H1 (cell line): ENCODE measurements at regions not wholly inside any gene's neighbourhood (a gene's known extent, or its start where the extent isn't known, plus 50 kb on each side); places are given as distances from the start of the nearest gene placed in this dataset.

Experiments
- CBX5 ChIP-seq: fragments of 300-800, 300-1000 bp; sonication (generic); IDR thresholded peaks from 2 replicates; pipeline ENCODE4 v1.7.1; 2016; ENCODE audit warnings: antibody characterized with exemption, low read length, low read depth
- CTCF ChIP-seq, 3 experiments: IDR thresholded peaks; 1 replicate in 2 of 3; 2 replicates in 1 of 3; pipeline versions ENCODE4 v1.5.1 to v1.6.1; 2011; ENCODE audit warnings: low read length in 3 of 3, mild to moderate bottlenecking in 3 of 3, inconsistent platforms in 2 of 3, low read depth in 1 of 3, moderate library complexity in 1 of 3; ENCODE audit not compliant: insufficient read depth in 1 of 3; ENCODE audit errors: control extremely low read depth in 1 of 3
- HDAC2 ChIP-seq, 2 experiments: fragments of 300-600 bp in 1 of 2; sonication (generic) in 1 of 2; IDR thresholded peaks; 2 replicates each; pipeline ENCODE4 v1.6.1; 2011 to 2012; ENCODE audit warnings: low read depth in 2 of 2, low read length in 2 of 2, mild to moderate bottlenecking in 2 of 2, moderate library complexity in 2 of 2, borderline replicate concordance in 1 of 2, inconsistent platforms in 1 of 2
- MAFK ChIP-seq: IDR thresholded peaks from 2 replicates; pipeline ENCODE4 v1.6.1; 2012; ENCODE audit warnings: low read depth, mild to moderate bottlenecking, improper control_type of control experiment, low read length
- MAX ChIP-seq: IDR thresholded peaks from 2 replicates; pipeline ENCODE4 v1.6.1; 2012; ENCODE audit warnings: inconsistent platforms
- POLR2AphosphoS5 ChIP-seq: IDR thresholded peaks from 2 replicates; pipeline ENCODE4 v1.6.1; 2011; ENCODE audit warnings: low read depth, low read length
- RAD21 ChIP-seq, 2 experiments: IDR thresholded peaks in 1 of 2; conservative IDR thresholded peaks in 1 of 2; 2 replicates each; pipeline ENCODE4 v1.6.1; 2011; ENCODE audit warnings: low read depth in 2 of 2, low read length in 2 of 2, improper control_type of control experiment in 1 of 2, inconsistent platforms in 1 of 2, mild to moderate bottlenecking in 1 of 2, moderate library complexity in 1 of 2
- USF2 ChIP-seq: IDR thresholded peaks from 2 replicates; pipeline ENCODE4 v1.6.1; 2011; ENCODE audit warnings: low read length, improper control_type of control experiment

GRCh38 chr3:10692039-10692622 is 123.9 kb upstream of the SLC6A11 start:
- TF ChIP-seq USF2 (no peak), HDAC2 (IDR thresholded peaks at IDR 0.05; ENCODE audit: borderline replicate concordance in 1 of 2, low read depth in 2 of 2, low read length in 2 of 2) (no peak), CTCF (IDR thresholded peaks at IDR 0.05; ENCODE audit: control extremely low read depth in 1 of 3, insufficient read depth in 1 of 3, low read depth in 1 of 3, low read length in 3 of 3) (no peak), MAFK (no peak), RAD21 (IDR thresholded peaks at IDR 0.05 in 1 of 2, conservative IDR thresholded peaks at IDR 0.05 in 1 of 2; ENCODE audit: low read depth in 2 of 2, low read length in 2 of 2) (no peak), CBX5 (no peak), POLR2AphosphoS5 (no peak), MAX (no peak)
